GM12864 (cell line): ENCODE measurements at regions not wholly inside any gene's neighbourhood (a gene's known extent, or its start where the extent isn't known, plus 50 kb on each side); places are given as distances from the start of the nearest gene placed in this dataset.

Experiments used
- DNase-seq: peaks from one replicate; pipeline ENCODE4 v3.0.0-alpha.2; 2011; ENCODE audit warnings: low read depth
- H3K4me3 ChIP-seq: 2 replicates; pipeline ENCODE4 v1.5.1; 2011; ENCODE audit warnings: mild to moderate bottlenecking, low read depth, low read length, control low read depth
- TF ChIP-seq, protein P1 (sequence below): IDR thresholded peaks from 2 replicates; pipeline ENCODE4 v1.5.1; 2011; ENCODE audit warnings: low read depth, mild to moderate bottlenecking, moderate library complexity, low read length, control low read depth, inconsistent platforms; ENCODE audit errors: missing control alignments

DNA sequence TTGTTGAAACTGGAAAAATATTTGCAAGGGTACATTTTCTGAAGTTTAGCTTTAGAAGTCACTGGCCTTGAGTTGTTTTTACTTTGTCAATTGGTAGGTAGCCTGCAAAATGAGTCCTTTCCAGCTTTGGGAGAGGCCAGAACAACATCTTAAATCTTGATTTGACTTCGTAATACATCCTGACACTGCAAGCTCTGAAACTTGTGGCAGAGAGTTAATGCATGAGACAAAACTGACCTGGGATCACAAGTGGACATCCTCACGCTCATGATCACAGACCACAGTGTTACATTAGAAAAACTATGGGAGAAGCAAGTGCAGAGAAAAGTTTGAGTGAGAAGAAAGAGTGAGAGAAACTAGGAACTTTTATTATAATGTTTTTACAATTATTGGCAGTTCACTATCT, 550.9 kb downstream of the USP25 start:
- no peak overlapping the region for H3K4me3 ChIP-seq
- TF ChIP-seq, protein P1, sequence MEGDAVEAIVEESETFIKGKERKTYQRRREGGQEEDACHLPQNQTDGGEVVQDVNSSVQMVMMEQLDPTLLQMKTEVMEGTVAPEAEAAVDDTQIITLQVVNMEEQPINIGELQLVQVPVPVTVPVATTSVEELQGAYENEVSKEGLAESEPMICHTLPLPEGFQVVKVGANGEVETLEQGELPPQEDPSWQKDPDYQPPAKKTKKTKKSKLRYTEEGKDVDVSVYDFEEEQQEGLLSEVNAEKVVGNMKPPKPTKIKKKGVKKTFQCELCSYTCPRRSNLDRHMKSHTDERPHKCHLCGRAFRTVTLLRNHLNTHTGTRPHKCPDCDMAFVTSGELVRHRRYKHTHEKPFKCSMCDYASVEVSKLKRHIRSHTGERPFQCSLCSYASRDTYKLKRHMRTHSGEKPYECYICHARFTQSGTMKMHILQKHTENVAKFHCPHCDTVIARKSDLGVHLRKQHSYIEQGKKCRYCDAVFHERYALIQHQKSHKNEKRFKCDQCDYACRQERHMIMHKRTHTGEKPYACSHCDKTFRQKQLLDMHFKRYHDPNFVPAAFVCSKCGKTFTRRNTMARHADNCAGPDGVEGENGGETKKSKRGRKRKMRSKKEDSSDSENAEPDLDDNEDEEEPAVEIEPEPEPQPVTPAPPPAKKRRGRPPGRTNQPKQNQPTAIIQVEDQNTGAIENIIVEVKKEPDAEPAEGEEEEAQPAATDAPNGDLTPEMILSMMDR: no peak
- no peak for DNase-seq

DNA sequence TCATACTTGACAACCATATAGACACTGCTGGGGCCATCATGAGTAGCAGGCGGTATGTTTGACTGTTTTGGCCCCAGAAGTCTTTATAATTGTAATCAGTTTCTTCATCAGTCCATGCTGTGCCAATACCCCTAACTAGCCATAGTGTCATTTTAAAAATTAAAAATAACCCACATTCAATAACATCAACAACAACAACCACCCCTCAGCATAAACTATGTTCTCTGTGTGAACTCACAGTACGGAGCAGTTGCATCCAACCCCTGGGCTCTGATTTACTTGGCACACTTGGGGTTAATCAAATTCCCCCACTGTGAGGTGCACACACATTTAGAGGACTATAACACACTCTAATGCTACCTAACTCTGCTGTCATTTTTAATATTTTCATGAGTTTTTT, 553.7 kb downstream of the USP25 start:
- H3K4me3 ChIP-seq: no peak overlapping the region
- no peak for DNase-seq
- TF ChIP-seq, protein P1: no peak

DNA sequence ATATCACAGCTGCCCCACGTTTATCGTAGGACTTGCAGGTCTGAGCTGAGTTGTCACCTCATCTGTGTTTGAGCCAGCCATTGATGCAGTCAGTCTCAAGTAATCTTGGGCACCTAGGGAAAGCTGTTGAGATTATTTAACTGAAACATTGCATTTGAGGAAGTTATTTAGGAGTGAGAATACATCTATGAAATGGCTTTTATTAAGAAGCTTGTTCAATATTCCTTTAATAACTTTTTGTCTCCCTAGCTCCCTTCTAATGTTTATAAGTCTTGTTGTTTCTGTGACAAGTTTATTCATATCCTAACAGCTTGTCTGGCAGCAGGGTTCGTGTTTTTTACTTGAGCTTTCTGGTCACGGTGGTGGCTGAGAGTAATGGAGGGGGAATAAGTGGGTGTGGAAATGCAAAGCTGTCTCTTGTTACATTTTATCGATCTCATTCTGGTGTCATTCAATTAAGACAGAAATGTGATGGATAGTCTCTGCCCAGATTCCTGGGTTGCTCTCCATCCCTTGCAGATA, 555.9 kb downstream of the USP25 start:
- no peak overlapping the region for H3K4me3 ChIP-seq
- TF ChIP-seq, protein P1: no peak
- no peak for DNase-seq

DNA sequence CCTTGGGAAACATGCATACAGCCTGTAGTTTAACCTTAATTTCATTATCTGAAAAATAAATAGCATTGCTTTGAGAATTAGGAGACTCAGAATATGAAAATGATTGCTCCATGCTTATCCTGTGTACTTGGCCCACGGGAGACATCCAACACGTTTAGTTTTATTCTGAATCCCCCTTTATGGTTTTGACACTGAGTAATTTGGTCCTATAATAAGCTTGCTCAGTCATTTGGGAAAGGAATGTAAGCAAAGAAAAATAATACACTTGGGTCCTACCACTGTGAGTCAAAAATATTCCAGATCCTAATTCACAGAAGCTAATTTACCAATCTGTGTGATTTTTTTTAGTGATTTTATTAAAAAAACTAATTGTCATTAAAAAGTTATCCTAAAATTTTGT, 557.3 kb downstream of the USP25 start:
- no peak for DNase-seq
- TF ChIP-seq, protein P1: no peak
- H3K4me3 ChIP-seq: no peak overlapping the region

DNA sequence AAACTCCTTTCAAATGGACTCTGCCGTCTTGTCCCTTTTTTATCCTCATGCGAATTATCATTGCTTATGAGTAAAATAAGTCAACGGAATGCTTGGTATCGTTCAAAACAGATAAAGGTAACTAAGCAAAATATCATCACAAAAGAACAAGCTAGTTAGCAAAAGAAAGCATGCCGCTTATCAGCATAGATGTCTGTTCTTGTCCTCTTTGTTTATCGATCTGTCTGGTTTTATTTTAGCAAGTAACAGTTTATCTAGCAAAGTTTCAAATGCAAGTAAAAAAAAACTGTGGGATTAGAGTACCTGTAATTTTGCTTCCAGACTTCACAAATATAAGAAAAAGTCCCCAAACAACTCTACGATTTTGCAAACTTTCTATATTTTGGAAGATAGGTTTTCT, 561.5 kb downstream of the USP25 start:
- TF ChIP-seq, protein P1: no peak
- H3K4me3 ChIP-seq: no peak overlapping the region
- DNase-seq: no peak

DNA sequence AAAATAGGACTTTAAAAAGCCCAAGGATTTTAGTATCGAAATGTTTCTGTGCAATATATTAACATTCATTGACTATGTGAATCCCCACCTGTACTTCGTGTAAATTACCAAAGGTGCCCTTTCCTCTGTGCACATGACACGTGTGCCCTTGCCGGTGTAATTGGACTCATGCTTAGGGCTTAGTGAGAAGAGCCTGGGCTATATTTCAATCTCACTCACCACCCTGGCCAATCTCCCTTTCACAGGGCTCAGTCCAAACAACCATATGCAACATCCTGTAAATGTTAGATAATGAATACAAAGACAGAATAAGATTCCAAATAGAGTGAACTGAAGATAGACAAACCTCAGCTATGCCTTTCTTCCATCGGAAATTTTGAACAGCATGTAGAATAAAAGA, 564.3 kb downstream of the USP25 start:
- TF ChIP-seq, protein P1: no peak

DNA sequence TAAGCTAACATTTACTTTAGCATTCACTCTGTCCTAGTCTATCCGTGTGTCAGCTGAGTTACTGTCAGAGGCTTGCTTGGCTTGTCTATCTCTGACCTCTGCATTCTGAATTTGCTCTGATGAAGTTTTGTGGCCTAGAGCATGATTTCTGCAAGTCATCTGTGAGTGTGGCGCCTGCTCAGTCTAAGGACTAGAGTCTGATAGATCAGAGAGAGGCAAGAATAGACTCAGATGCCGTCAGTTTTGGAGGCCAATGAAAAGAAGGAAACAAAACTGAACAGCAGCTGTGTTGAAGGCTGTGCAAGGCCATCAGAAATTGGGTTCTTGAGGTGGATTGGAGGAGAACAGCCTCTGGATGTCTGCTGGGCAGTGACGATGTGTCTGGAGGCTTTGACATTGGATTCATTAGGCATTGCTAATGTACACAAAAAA, 573.1 kb downstream of the USP25 start:
- no peak overlapping the region for H3K4me3 ChIP-seq
- DNase-seq: no peak
- TF ChIP-seq, protein P1: no peak

More for the DNA sequence above, 564.3 kb downstream of the USP25 start:
- no peak for DNase-seq
- H3K4me3 ChIP-seq: no peak overlapping the region
